Trophoblast cell (in vitro differentiated cells and primary cell): ENCODE measurements at regions not wholly inside any gene's neighbourhood (a gene's known extent, or its start where the extent isn't known, plus 50 kb on each side); places are given as distances from the start of the nearest gene placed in this dataset.

Experiments used
- DNase-seq, 2 donors: peaks; one replicate each; pipeline ENCODE4 v3.0.0-alpha.2; 2016
- H2AFZ ChIP-seq: 2 replicates; pipeline ENCODE4 v1.6.1; 2013; ENCODE audit warnings: low read length, moderate library complexity, mild to moderate bottlenecking; ENCODE audit not compliant: insufficient read depth, poor library complexity
- H2AK5ac ChIP-seq: 2 replicates; pipeline ENCODE4 v1.6.1; 2013; ENCODE audit warnings: mild to moderate bottlenecking, low read length
- H2BK120ac ChIP-seq: 2 replicates; pipeline ENCODE4 v1.6.1; 2013; ENCODE audit warnings: low read length, mild to moderate bottlenecking, moderate library complexity; ENCODE audit not compliant: insufficient read depth, poor library complexity
- H2BK12ac ChIP-seq: 2 replicates; pipeline ENCODE4 v1.6.1; 2013; ENCODE audit warnings: mild to moderate bottlenecking, low read length, moderate library complexity
- H2BK5ac ChIP-seq: 2 replicates; pipeline ENCODE4 v1.6.1; 2013; ENCODE audit warnings: low read length, low read depth, moderate library complexity, mild to moderate bottlenecking; ENCODE audit not compliant: poor library complexity
- H3K14ac ChIP-seq: 2 replicates; pipeline ENCODE4 v1.6.1; 2013; ENCODE audit warnings: mild to moderate bottlenecking, low read length
- H3K18ac ChIP-seq: 2 replicates; pipeline ENCODE4 v1.6.1; 2013; ENCODE audit warnings: mild to moderate bottlenecking, low read length
- H3K23ac ChIP-seq: 2 replicates; pipeline ENCODE4 v1.6.1; 2013; ENCODE audit warnings: low read length
- H3K27ac ChIP-seq: 2 replicates; pipeline ENCODE4 v1.5.1; 2013; ENCODE audit warnings: low read depth, mild to moderate bottlenecking, inconsistent platforms, low read length, moderate library complexity
- H3K27me3 ChIP-seq: 2 replicates; pipeline ENCODE4 v1.6.1; 2013; ENCODE audit warnings: inconsistent platforms, mild to moderate bottlenecking, low read length, moderate library complexity; ENCODE audit not compliant: insufficient read depth
- H3K36me3 ChIP-seq, 2 experiments: 1 replicate in 1 of 2; 2 replicates in 1 of 2; pipeline ENCODE4 v1.6.1; 2013; ENCODE audit warnings: low read length in 2 of 2, mild to moderate bottlenecking in 2 of 2, moderate library complexity in 1 of 2; ENCODE audit not compliant: insufficient read depth in 2 of 2, control insufficient read depth in 1 of 2
- H3K4ac ChIP-seq: 2 replicates; pipeline ENCODE4 v1.6.1; 2013; ENCODE audit warnings: low read depth, mild to moderate bottlenecking, low read length, moderate library complexity
- H3K4me1 ChIP-seq, 2 experiments: 1 replicate in 1 of 2; 2 replicates in 1 of 2; pipeline ENCODE4 v1.6.1; 2013; ENCODE audit warnings: low read length in 2 of 2, mild to moderate bottlenecking in 2 of 2, moderate library complexity in 1 of 2; ENCODE audit not compliant: insufficient read depth in 2 of 2, control insufficient read depth in 1 of 2
- H3K4me2 ChIP-seq: 2 replicates; pipeline ENCODE4 v1.6.1; 2013; ENCODE audit warnings: inconsistent platforms, mild to moderate bottlenecking, low read length, moderate library complexity
- H3K4me3 ChIP-seq: 2 replicates; pipeline ENCODE4 v1.5.1; 2013; ENCODE audit warnings: mild to moderate bottlenecking, low read depth, low read length, inconsistent platforms
- H3K79me1 ChIP-seq: one replicate; pipeline ENCODE4 v1.6.1; 2013; ENCODE audit warnings: low read length
- H3K79me2 ChIP-seq: 2 replicates; pipeline ENCODE4 v1.6.1; 2013; ENCODE audit warnings: low read length, mild to moderate bottlenecking; ENCODE audit not compliant: control insufficient read depth, insufficient read depth, poor library complexity
- H3K9ac ChIP-seq: 2 replicates; pipeline ENCODE4 v1.6.1; 2013; ENCODE audit warnings: mild to moderate bottlenecking, low read length
- H3K9me3 ChIP-seq: 2 replicates; pipeline ENCODE4 v1.6.1; 2013; ENCODE audit warnings: low read depth, mild to moderate bottlenecking, control low read depth, inconsistent platforms, low read length; ENCODE audit not compliant: insufficient read depth
- H4K12ac ChIP-seq: 2 replicates; pipeline ENCODE4 v1.6.1; 2013; ENCODE audit warnings: low read depth, mild to moderate bottlenecking, low read length, moderate library complexity
- H4K8ac ChIP-seq: 2 replicates; pipeline ENCODE4 v1.6.1; 2013; ENCODE audit warnings: low read depth, mild to moderate bottlenecking, low read length, moderate library complexity
- H4K91ac ChIP-seq: one replicate; pipeline ENCODE4 v1.6.1; 2013; ENCODE audit warnings: low read depth, mild to moderate bottlenecking, low read length, moderate library complexity
- WGBS: extraction: QIAGEN DNeasy Blood & Tissue Kit; methylation state at CpG from one replicate; pipeline ENCODE4 v1.1.7; 2013; ENCODE audit warnings: missing lambda C conversion rate; ENCODE audit not compliant: insufficient read length, insufficient coverage; ENCODE audit errors: extremely low coverage; 5-methylcytosine and 5-hydroxymethylcytosine counted together

DNA sequence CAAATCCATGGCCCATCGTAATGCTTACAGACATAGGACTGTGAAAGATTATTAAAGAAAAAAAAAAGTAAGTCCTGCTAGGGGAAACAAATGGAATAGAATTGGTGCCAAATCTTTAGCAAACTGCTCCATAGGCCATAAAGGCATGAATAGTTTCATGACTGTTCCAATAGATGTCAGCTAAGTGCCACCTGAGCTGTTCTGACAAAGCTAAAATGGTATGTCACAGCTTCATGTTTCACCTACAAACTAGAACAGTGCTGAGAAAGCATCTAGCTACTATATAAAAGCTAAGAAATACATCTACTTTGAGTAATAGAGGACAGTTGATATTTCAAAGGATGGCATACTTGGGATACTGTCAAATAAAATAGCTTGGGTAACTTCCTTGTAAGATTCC is 771.6 kb upstream of the CA10 start:
- no peak overlapping the region for H3K18ac ChIP-seq
- H3K9me3 ChIP-seq = no peaks in the 10 kb centered on the region
- no peaks in the 10 kb centered on the region for H3K27me3 ChIP-seq
- H3K27ac ChIP-seq = no peak overlapping the region
- H2AK5ac ChIP-seq = no peak overlapping the region
- H2BK120ac ChIP-seq = no peak overlapping the region
- DNase-seq = no peak
- H3K79me1 ChIP-seq = no peaks in the 10 kb centered on the region
- no peak overlapping the region for H2BK12ac ChIP-seq
- no peak overlapping the region for H3K9ac ChIP-seq
- no peak overlapping the region for H2BK5ac ChIP-seq
- H3K36me3 ChIP-seq = no peaks in the 10 kb centered on the region
- H3K4me1 ChIP-seq = no peaks in the 10 kb centered on the region
- WGBS = no CpG with 5 or more reads among the region's 1 CpG
- H3K4me3 ChIP-seq = no peak overlapping the region
- no peak overlapping the region for H3K4me2 ChIP-seq
- H3K79me2 ChIP-seq = no peaks in the 10 kb centered on the region
- no peak overlapping the region for H4K8ac ChIP-seq
- no peak overlapping the region for H2AFZ ChIP-seq
- no peak overlapping the region for H3K14ac ChIP-seq
- H4K12ac ChIP-seq = no peak overlapping the region
- H3K4ac ChIP-seq = no peak overlapping the region
- no peak overlapping the region for H4K91ac ChIP-seq
- H3K23ac ChIP-seq = no peak overlapping the region

DNA sequence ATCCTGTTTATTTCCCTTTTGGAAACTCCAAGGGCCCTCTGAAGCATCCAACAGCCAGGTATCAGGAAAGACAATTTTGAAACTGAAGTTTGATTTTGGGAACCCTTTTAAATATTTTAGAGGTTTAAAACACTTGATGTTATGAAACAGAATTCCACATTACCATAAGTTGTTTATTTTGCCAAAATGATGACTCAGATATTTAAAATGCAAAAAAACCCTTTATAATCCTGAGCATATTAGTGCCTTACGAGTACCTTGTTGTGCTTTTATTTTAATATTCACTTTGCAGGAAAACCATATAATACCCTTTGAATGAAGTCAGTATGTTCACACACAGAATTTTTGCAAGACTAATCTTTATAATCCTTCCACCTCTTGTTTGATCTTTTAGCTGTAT is 765.1 kb upstream of the CA10 start:
- Histone ChIP-seq H3K27ac (no peak overlapping the region), H3K36me3 (no peaks in the 10 kb centered on the region), H2AK5ac (no peak overlapping the region), H3K4me2 (no peak overlapping the region), H3K4ac (no peak overlapping the region), H3K23ac (no peak overlapping the region), H3K79me1 (no peaks in the 10 kb centered on the region), H2BK5ac (no peak overlapping the region), H3K14ac (no peak overlapping the region), H3K9ac (no peak overlapping the region), H3K4me3 (no peak overlapping the region), H3K18ac (no peak overlapping the region), H2AFZ (no peak overlapping the region), H3K27me3 (no peaks in the 10 kb centered on the region), H3K4me1 (no peaks in the 10 kb centered on the region), H4K8ac (no peak overlapping the region), H2BK120ac (no peak overlapping the region), H4K12ac (no peak overlapping the region), H4K91ac (no peak overlapping the region), H3K79me2 (no peaks in the 10 kb centered on the region), H3K9me3 (no peaks in the 10 kb centered on the region), H2BK12ac (no peak overlapping the region)
- no peak for DNase-seq
- WGBS = no CpG with 5 or more reads among the region's 1 CpG

DNA sequence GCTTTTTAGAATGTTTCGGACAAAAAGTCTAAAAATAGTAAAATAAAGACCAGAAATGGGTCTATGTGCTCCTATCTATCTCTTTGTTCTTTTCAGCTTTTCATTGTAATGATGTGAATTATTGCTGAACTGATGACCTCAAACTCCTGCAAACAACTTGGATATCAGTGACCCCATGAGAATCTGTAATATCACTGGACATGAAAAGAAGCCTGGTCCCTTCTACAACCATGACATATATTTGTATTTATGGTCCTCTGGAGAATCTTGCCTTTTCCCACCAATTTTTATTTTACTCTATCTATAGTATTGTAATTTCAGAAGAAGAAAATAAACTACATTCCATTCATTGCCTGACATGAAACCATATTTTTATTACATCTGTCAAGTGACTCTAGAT is 740.7 kb upstream of the CA10 start:
- Histone ChIP-seq H3K4me3 (no peak overlapping the region), H3K9ac (no peak overlapping the region), H3K4me1 (no peaks in the 10 kb centered on the region), H2AFZ (no peak overlapping the region), H2BK120ac (no peak overlapping the region), H4K91ac (no peak overlapping the region), H3K14ac (no peak overlapping the region), H4K12ac (no peak overlapping the region), H3K27ac (no peak overlapping the region), H4K8ac (no peak overlapping the region), H3K36me3 (no peaks in the 10 kb centered on the region), H3K23ac (no peak overlapping the region), H3K27me3 (no peaks in the 10 kb centered on the region), H3K79me1 (no peaks in the 10 kb centered on the region), H3K79me2 (no peaks in the 10 kb centered on the region), H3K9me3 (no peaks in the 10 kb centered on the region), H3K18ac (no peak overlapping the region), H3K4ac (no peak overlapping the region), H2BK12ac (no peak overlapping the region), H3K4me2 (no peak overlapping the region), H2BK5ac (no peak overlapping the region), H2AK5ac (no peak overlapping the region)
- DNase-seq = no peak
- WGBS = no CpG with 5 or more reads among the region's 1 CpG

DNA sequence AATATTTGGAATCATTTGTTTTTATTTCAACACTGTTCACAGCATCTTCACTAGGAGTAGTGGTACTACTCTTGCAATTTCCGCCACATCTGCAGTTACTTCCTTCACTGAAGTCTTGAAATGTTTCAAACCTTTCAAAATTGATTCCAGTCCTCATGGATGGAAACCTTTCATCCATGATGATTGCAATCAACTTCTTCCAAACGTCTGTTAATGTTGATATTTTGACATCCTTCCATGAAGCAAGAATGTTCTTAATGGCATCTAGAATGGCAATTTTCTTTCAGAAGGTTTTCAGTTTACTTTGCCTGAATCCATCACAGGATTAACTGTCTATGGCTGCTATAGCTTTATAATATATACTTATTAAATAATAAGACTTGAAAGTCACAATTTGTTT is 736.8 kb upstream of the CA10 start:
- Histone ChIP-seq H4K8ac (no peak overlapping the region), H2BK5ac (no peak overlapping the region), H2BK120ac (no peak overlapping the region), H3K9me3 (no peaks in the 10 kb centered on the region), H3K79me2 (no peaks in the 10 kb centered on the region), H3K36me3 (no peaks in the 10 kb centered on the region), H3K27me3 (no peaks in the 10 kb centered on the region), H2AFZ (no peak overlapping the region), H3K4ac (no peak overlapping the region), H2BK12ac (no peak overlapping the region), H4K12ac (no peak overlapping the region), H3K14ac (no peak overlapping the region), H4K91ac (no peak overlapping the region), H3K4me3 (no peak overlapping the region), H3K18ac (no peak overlapping the region), H3K27ac (no peak overlapping the region), H2AK5ac (no peak overlapping the region), H3K23ac (no peak overlapping the region), H3K4me1 (no peaks in the 10 kb centered on the region), H3K4me2 (no peak overlapping the region), H3K79me1 (no peaks in the 10 kb centered on the region), H3K9ac (no peak overlapping the region)
- WGBS = no CpG with 5 or more reads among the region's 2 CpGs
- no peak for DNase-seq
